Trophoblast cell (in vitro differentiated cells and primary cell): ENCODE measurements at regions not wholly inside any gene's neighbourhood (a gene's known extent, or its start where the extent isn't known, plus 50 kb on each side); places are given as distances from the start of the nearest gene placed in this dataset.
"Not testable (repeated sequence)": the region's sequence is repeated elsewhere in the genome, so short reads cannot be mapped to it uniquely, and the experiment has no call there.

ENCODE experiments used
- DNase-seq, 2 donors: peaks; one replicate each; pipeline ENCODE4 v3.0.0-alpha.2; 2016
- H2AFZ ChIP-seq: 2 replicates; pipeline ENCODE4 v1.6.1; 2013; ENCODE audit warnings: low read length, moderate library complexity, mild to moderate bottlenecking; ENCODE audit not compliant: insufficient read depth, poor library complexity
- H2AK5ac ChIP-seq: 2 replicates; pipeline ENCODE4 v1.6.1; 2013; ENCODE audit warnings: mild to moderate bottlenecking, low read length
- H2BK120ac ChIP-seq: 2 replicates; pipeline ENCODE4 v1.6.1; 2013; ENCODE audit warnings: low read length, mild to moderate bottlenecking, moderate library complexity; ENCODE audit not compliant: insufficient read depth, poor library complexity
- H2BK12ac ChIP-seq: 2 replicates; pipeline ENCODE4 v1.6.1; 2013; ENCODE audit warnings: mild to moderate bottlenecking, low read length, moderate library complexity
- H2BK5ac ChIP-seq: 2 replicates; pipeline ENCODE4 v1.6.1; 2013; ENCODE audit warnings: low read length, low read depth, moderate library complexity, mild to moderate bottlenecking; ENCODE audit not compliant: poor library complexity
- H3K14ac ChIP-seq: 2 replicates; pipeline ENCODE4 v1.6.1; 2013; ENCODE audit warnings: mild to moderate bottlenecking, low read length
- H3K18ac ChIP-seq: 2 replicates; pipeline ENCODE4 v1.6.1; 2013; ENCODE audit warnings: mild to moderate bottlenecking, low read length
- H3K23ac ChIP-seq: 2 replicates; pipeline ENCODE4 v1.6.1; 2013; ENCODE audit warnings: low read length
- H3K27ac ChIP-seq: 2 replicates; pipeline ENCODE4 v1.5.1; 2013; ENCODE audit warnings: low read depth, mild to moderate bottlenecking, inconsistent platforms, low read length, moderate library complexity
- H3K27me3 ChIP-seq: 2 replicates; pipeline ENCODE4 v1.6.1; 2013; ENCODE audit warnings: inconsistent platforms, mild to moderate bottlenecking, low read length, moderate library complexity; ENCODE audit not compliant: insufficient read depth
- H3K36me3 ChIP-seq, 2 experiments: 1 replicate in 1 of 2; 2 replicates in 1 of 2; pipeline ENCODE4 v1.6.1; 2013; ENCODE audit warnings: low read length in 2 of 2, mild to moderate bottlenecking in 2 of 2, moderate library complexity in 1 of 2; ENCODE audit not compliant: insufficient read depth in 2 of 2, control insufficient read depth in 1 of 2
- H3K4ac ChIP-seq: 2 replicates; pipeline ENCODE4 v1.6.1; 2013; ENCODE audit warnings: low read depth, mild to moderate bottlenecking, low read length, moderate library complexity
- H3K4me1 ChIP-seq, 2 experiments: 1 replicate in 1 of 2; 2 replicates in 1 of 2; pipeline ENCODE4 v1.6.1; 2013; ENCODE audit warnings: low read length in 2 of 2, mild to moderate bottlenecking in 2 of 2, moderate library complexity in 1 of 2; ENCODE audit not compliant: insufficient read depth in 2 of 2, control insufficient read depth in 1 of 2
- H3K4me2 ChIP-seq: 2 replicates; pipeline ENCODE4 v1.6.1; 2013; ENCODE audit warnings: inconsistent platforms, mild to moderate bottlenecking, low read length, moderate library complexity
- H3K4me3 ChIP-seq: 2 replicates; pipeline ENCODE4 v1.5.1; 2013; ENCODE audit warnings: mild to moderate bottlenecking, low read depth, low read length, inconsistent platforms
- H3K79me1 ChIP-seq: one replicate; pipeline ENCODE4 v1.6.1; 2013; ENCODE audit warnings: low read length
- H3K79me2 ChIP-seq: 2 replicates; pipeline ENCODE4 v1.6.1; 2013; ENCODE audit warnings: low read length, mild to moderate bottlenecking; ENCODE audit not compliant: control insufficient read depth, insufficient read depth, poor library complexity
- H3K9ac ChIP-seq: 2 replicates; pipeline ENCODE4 v1.6.1; 2013; ENCODE audit warnings: mild to moderate bottlenecking, low read length
- H3K9me3 ChIP-seq: 2 replicates; pipeline ENCODE4 v1.6.1; 2013; ENCODE audit warnings: low read depth, mild to moderate bottlenecking, control low read depth, inconsistent platforms, low read length; ENCODE audit not compliant: insufficient read depth
- H4K12ac ChIP-seq: 2 replicates; pipeline ENCODE4 v1.6.1; 2013; ENCODE audit warnings: low read depth, mild to moderate bottlenecking, low read length, moderate library complexity
- H4K8ac ChIP-seq: 2 replicates; pipeline ENCODE4 v1.6.1; 2013; ENCODE audit warnings: low read depth, mild to moderate bottlenecking, low read length, moderate library complexity
- H4K91ac ChIP-seq: one replicate; pipeline ENCODE4 v1.6.1; 2013; ENCODE audit warnings: low read depth, mild to moderate bottlenecking, low read length, moderate library complexity
- WGBS: extraction: QIAGEN DNeasy Blood & Tissue Kit; methylation state at CpG from one replicate; pipeline ENCODE4 v1.1.7; 2013; ENCODE audit warnings: missing lambda C conversion rate; ENCODE audit not compliant: insufficient read length, insufficient coverage; ENCODE audit errors: extremely low coverage; 5-methylcytosine and 5-hydroxymethylcytosine counted together

- Histone ChIP-seq H3K4ac (no peak overlapping the region), H3K27me3 (no peaks in the 10 kb centered on the region), H2BK5ac (no peak overlapping the region), H4K91ac (no peak overlapping the region), H4K8ac (no peak overlapping the region), H4K12ac (no peak overlapping the region), H2AFZ (no peak overlapping the region), H2AK5ac (no peak overlapping the region), H3K4me3 (no peak overlapping the region), H3K9me3 (no peaks in the 10 kb centered on the region), H3K23ac (no peak overlapping the region), H3K14ac (no peak overlapping the region), H3K9ac (no peak overlapping the region), H3K79me1 (no peaks in the 10 kb centered on the region), H2BK12ac (no peak overlapping the region), H3K4me2 (no peak overlapping the region), H3K79me2 (no peaks in the 10 kb centered on the region), H3K18ac (no peak overlapping the region), H3K27ac (no peak overlapping the region), H3K4me1 (no peaks in the 10 kb centered on the region), H3K36me3 (no peaks in the 10 kb centered on the region), H2BK120ac (no peak overlapping the region)
- DNase-seq = no peak
- WGBS = no CpG with 5 or more reads among the region's 1 CpG
Observed at GRCh38 chr2:176913955-176914354, 298.6 kb upstream of the HNRNPA3 start.

GRCh38 chr2:176914371-176914770 is 298.2 kb upstream of the HNRNPA3 start:
- DNase-seq = no peak
- no peak overlapping the region for H2BK120ac ChIP-seq
- WGBS = no CpG with 5 or more reads among the region's 3 CpGs
- no peaks in the 10 kb centered on the region for H3K79me2 ChIP-seq
- no peak overlapping the region for H4K91ac ChIP-seq
- H4K8ac ChIP-seq = no peak overlapping the region
- H3K4me2 ChIP-seq = no peak overlapping the region
- peak overlapping the region; percentile 86 for H3K23ac ChIP-seq
- no peaks in the 10 kb centered on the region for H3K79me1 ChIP-seq
- H3K36me3 ChIP-seq = no peaks in the 10 kb centered on the region
- H3K4ac ChIP-seq = no peak overlapping the region
- no peak overlapping the region for H3K4me3 ChIP-seq
- H3K4me1 ChIP-seq = no peaks in the 10 kb centered on the region
- H3K9me3 ChIP-seq = no peaks in the 10 kb centered on the region
- H3K27me3 ChIP-seq = no peaks in the 10 kb centered on the region
- no peak overlapping the region for H2BK5ac ChIP-seq
- H4K12ac ChIP-seq = no peak overlapping the region
- no peak overlapping the region for H3K14ac ChIP-seq
- H3K18ac ChIP-seq = no peak overlapping the region
- H2AFZ ChIP-seq = no peak overlapping the region
- no peak overlapping the region for H3K27ac ChIP-seq
- no peak overlapping the region for H2AK5ac ChIP-seq
- H3K9ac ChIP-seq = peak overlapping the region; percentile 13
- no peak overlapping the region for H2BK12ac ChIP-seq

GRCh38 chr2:176922545-176922944 is 290.0 kb upstream of the HNRNPA3 start:
- not testable (repeated sequence) for H4K91ac ChIP-seq, H2BK5ac ChIP-seq, H4K12ac ChIP-seq, H3K27me3 ChIP-seq, H3K79me2 ChIP-seq, H3K36me3 ChIP-seq, H3K14ac ChIP-seq, H3K9me3 ChIP-seq, DNase-seq, H3K9ac ChIP-seq, H2BK120ac ChIP-seq, H3K4ac ChIP-seq, H3K79me1 ChIP-seq, H3K27ac ChIP-seq, H3K23ac ChIP-seq, H3K4me3 ChIP-seq, H2BK12ac ChIP-seq, H3K4me1 ChIP-seq, H2AFZ ChIP-seq, H3K4me2 ChIP-seq, H3K18ac ChIP-seq, H4K8ac ChIP-seq, H2AK5ac ChIP-seq
- WGBS = no CpG with 5 or more reads among the region's 3 CpGs

- Histone ChIP-seq H3K4me3 (no peak overlapping the region), H4K8ac (no peak overlapping the region), H3K36me3 (no peaks in the 10 kb centered on the region), H3K79me1 (no peaks in the 10 kb centered on the region), H3K4me1 (no peaks in the 10 kb centered on the region), H2AFZ (no peak overlapping the region), H3K23ac (no peak overlapping the region), H3K9ac (no peak overlapping the region), H3K18ac (no peak overlapping the region), H3K14ac (no peak overlapping the region), H3K4me2 (no peak overlapping the region), H4K91ac (no peak overlapping the region), H2BK120ac (no peak overlapping the region), H3K4ac (no peak overlapping the region), H2BK12ac (no peak overlapping the region), H3K79me2 (no peaks in the 10 kb centered on the region), H3K9me3 (no peaks in the 10 kb centered on the region), H2AK5ac (no peak overlapping the region), H3K27ac (no peak overlapping the region), H3K27me3 (no peaks in the 10 kb centered on the region), H4K12ac (no peak overlapping the region), H2BK5ac (no peak overlapping the region)
- no peak for DNase-seq
- no CpG with 5 or more reads among the region's 4 CpGs for WGBS
Observed at GRCh38 chr2:176923205-176923604, 289.4 kb upstream of the HNRNPA3 start.
